Ramos (cell line): ENCODE measurements at regions not wholly inside any gene's neighbourhood (a gene's known extent, or its start where the extent isn't known, plus 50 kb on each side); places are given as distances from the start of the nearest gene placed in this dataset.
"Not testable (repeated sequence)": the region's sequence is repeated elsewhere in the genome, so short reads cannot be mapped to it uniquely, and the experiment has no call there.

Experiments
- in situ Hi-C: fragments of 300-500 bp; cut with MboI; formaldehyde crosslinking; loops from one replicate; pipeline ENCODE4 v1.14.3; 2022; ENCODE audit warnings: low sequenced_read_pairs; ENCODE audit not compliant: unreplicated experiment

DNA sequence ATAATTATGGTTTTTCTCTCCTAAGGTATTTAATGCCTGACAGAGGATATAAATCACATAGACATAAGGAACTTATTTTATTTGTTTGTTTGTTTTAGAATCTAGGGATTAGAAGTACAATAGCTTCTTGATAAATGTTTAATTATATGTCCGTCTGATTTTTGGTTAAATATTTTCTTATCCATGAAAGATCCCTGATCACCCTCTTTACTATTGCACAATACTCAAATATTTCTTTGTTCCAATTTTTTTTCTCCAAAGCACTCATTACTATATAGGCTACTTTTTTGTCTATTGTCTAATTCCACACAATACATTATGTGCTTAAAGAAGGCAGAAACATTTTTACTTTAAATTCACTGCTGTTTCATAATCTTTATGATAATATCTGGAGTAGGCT is 875.8 kb downstream of the TDRD15 start:
- in situ Hi-C loops = no loop called here

DNA sequence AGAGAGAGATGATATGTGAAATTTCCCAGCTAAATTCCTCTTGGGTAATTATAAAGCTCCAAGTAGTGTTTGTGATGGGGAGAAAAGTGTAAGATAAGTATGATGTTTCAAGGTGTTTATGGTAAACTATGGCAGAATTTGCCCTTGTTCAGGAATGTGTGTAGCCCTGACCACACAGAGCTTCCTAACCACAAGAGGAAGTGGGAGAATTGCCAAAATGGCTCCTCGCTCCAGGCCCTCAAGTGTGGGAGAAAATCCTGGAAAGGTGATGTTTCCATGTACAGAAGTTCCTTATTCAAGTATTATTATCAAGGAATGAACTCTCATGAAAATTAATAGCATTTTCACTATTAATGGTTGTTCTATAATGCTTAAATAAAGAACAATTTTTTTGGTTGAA is 878.3 kb downstream of the TDRD15 start:
- in situ Hi-C loops = no loop called here

DNA sequence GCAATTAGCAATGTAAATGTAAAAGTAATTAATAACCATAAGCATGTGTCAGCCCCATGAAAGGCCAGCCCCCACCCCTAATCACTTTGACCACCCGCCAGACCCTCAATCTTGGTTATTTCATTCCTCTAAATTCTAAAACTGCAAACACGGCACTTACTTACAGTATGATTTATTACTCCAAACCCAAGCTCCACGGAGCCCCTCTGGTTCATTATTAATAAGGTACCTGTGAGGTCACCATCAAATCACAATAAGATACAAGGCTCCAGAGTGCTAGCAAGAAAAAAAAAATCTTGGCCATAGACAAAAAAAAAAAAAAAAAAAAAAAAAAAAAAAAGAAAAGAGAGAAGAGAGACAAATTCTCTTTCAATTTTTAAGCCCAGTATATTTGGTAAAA is 879.5 kb downstream of the TDRD15 start:
- in situ Hi-C loops = no loop called here

DNA sequence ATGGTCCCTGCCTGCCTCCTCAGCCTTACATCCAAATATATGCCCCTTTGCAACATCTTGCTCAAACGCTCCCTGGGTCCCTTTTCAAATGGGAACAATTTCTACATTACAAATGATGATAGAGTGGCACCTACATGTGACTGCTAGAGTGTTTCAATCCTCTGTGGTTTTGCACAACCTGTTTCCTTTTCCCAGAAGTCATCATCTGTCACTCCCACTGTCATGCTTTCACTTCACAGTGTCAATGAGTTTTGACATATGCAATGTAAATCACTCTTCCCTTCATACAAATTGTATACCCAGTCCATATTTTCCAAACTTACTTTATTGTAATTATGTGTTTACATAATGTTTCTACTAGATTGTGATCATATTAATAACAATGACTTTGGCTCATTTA is 887.3 kb downstream of the TDRD15 start:
- in situ Hi-C loops = no loop called here

DNA sequence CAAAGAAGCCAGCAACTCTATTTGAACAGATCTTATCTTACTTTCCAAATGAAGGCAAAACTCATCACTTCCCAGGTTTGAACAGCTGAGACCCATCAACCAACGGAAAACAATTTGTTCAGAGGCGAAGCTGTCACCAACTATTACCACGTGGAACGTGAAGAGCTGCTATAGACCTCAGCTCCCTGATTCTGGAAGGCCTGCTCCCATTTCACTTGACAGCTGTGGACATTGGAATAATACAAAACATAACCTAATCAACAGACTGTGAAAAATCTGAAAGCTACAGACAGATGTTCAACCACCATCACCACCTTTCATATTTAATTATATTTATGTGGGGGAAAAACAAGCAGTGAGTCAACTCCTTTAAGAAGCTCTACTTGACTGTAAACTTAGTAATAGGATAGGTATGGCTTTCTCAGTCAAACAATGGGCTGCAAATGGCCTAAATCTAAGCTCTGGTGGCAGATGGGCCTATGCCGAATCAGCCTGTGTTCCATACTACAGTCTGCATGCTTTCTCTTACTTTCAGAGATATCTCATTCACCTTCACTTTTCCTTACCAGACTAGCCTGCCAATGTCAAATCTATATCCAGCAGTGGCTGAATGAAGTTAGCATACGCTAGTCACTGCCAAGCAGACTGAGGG is 896.4 kb downstream of the TDRD15 start:
- in situ Hi-C loops = no loop called here

DNA sequence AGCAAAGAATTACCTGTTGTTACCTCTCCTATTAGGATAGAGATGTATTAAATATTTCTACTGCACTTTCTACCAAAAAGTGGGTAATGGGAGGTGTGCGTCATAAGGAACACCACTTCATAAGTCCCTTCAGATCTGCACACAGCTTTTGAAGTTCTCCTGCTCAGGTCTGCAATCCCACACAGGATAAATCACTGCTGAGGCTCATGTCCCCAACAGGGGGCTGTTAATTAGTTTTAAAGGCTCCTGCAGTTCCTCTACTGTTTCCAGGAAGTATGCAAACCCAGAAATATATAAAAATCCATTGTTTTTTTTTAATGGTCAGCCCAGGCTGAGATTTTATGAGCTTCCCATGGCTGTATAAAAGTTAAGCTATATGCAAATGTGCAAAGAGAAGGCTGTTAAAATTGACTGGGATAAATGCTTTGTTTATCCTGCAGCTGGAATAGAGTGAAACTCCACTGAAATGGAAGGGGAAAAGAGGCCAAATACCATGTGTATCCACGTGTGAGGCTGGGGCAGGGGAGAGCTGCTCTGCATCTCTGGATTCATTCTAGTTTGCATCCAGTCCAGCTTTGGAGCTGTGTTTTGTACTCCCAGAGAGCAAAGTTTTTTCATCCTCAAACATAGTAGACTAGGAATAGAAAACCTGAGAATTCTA is 903.7 kb downstream of the TDRD15 start:
- in situ Hi-C loops = no loop called here

DNA sequence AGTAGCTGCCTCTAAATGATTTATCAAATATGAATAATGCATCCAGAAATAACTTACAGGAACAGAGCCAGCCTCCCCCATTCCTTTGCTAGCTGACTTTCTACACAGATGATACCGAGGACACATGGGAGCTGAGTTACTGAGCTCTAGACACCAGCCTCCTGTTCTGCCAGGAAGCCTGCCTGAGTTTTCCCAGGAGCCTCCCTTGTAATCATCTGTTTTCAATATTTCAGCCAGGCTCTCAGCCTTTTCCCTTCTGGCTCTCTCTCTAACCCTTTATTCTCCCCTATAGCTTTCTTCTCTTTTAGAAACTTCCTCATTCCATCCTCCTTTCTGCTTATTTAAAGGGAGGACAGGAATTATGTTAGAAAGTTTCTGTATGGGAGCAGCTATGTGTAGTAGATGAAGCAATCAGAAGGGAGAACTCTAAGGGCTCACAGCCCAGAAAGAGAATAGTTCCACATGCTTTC is 911.6 kb downstream of the TDRD15 start:
- in situ Hi-C loops = no loop called here

DNA sequence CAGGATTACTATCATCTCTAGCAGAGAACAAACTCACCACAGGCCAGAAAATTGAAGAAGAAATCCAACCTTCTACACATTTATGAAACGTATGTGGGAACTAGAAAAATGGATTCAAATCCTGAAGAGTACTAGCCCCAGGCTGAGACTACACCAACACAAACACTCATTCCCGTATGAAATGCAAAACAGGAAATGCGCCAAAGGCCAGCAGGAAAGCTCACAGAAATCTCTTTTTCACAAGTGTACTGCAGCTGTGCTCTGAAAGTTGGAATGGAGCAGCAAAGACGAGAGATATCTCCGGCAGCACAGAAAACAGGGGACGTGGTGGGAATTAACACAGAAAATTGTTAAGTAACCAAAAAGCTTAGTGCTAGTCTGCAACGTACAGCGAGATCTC is 913.5 kb downstream of the TDRD15 start:
- in situ Hi-C loops = no loop called here

DNA sequence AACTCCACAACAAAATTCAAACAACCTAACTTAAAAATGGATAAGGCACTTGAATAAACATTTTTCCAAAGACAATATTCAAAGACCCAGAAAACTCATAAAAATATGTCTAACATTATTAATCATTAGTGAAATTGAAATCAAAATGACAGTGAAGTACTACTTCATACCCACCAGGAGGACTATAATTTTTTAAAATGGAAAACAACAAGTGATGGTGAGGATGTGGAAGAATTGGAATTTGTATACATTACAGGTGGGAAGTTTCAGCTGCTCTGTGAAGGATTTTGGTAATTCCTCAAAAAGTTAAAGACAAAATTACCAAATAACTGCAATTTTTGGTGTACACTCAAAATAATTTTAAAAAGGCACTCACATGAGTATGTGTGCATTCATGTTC is 920.0 kb downstream of the TDRD15 start:
- in situ Hi-C loops = no loop called here

DNA sequence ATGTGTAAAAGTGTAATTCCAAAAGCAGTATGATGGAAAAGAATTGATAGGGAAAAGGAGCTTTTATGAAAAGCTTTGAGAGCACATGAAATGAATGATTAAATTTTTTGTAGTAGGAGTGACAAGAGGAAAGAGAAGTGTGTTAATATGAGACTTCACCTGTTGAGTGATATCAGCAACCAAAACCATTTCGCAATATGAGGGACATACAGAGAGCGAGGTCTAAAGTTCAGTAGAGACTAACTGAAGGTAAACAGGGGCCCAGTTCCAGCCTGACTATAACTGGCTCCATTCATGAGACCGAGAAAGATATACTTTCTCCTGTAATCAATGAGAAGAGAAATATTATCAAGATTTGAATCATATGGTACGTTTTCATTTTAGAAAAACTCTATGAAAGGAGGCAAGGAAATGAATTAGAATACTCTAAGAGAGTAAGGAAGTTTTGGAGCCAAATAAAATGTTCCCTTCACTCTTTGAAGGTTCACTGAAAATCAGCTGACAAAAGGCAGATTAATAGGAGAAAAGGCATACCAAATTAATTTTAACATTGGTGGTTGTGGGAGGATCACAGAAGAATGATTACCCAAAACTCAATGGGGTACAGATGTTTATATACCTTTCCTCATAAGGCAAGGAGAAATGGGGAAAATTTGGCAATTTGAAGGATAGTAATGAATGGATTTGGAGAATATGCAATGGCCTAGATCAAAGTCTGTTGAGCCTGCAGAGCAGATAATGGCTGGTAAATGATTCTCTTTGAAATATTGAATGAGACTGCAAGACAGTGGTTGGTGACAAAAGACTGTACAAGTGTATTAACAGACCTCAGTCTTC is 932.2 kb downstream of the TDRD15 start:
- in situ Hi-C loops = no loop called here

DNA sequence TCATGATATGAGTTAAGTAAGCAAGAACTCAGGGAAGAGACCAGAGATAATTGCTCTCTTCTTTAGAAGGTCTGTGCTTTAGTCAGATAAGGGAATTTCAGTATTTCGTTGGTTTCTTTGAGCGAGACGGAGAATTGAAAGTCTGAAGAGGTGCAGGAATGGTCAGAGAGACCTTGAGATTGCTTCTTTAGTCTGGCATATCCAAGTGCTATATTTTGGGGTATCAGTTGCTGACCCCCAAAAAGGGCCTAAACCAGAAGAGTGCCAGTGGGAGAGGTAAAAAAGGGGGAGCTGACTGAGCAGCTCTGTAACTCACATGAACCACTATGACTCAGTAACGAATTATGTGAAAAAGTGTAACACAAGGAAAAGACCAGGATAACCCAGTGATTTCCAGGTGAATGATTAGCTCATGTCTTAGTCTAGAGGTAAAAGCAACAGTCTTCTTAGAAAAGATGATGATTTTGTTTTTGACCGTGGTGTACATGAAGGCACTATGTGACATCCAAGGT is 932.9 kb downstream of the TDRD15 start:
- in situ Hi-C loops = no loop called here

DNA sequence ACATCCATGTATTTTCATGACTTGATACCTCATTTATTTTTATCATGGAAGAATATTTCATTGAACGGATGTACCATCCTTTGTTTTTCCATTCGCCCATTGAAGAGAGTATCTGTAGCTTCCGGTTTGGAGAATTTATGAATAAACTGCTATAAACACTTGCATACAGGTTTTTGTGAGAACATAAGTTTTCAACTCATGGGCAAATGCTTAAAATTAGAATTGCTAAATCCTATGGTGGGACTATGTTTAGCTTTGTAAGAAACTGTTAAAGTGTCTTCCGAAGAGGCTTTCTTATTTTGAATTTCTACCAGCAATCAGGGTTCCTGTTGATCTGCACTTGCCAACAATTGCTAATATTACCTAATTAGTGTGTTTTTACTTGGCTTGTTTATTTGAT is 938.9 kb downstream of the TDRD15 start:
- in situ Hi-C loops = no loop called here

DNA sequence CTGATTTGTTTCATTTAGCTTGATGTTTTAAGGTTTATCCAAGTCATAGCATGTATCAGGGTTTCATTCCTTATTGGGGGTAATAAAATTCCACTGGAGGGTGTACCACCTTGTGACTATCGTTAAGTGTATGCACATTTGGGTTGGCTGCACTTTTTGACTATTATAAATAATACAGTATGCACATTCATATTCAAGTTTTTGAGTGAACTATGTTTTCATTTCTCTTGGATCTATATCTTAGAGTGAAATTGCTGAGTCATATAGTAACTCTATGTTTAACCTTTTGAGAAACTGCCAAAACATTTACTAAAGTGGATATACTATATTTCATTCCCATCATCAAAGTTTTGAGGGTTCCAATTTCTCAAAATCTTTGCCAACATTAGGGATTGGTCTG is 952.7 kb downstream of the TDRD15 start:
- in situ Hi-C loops = no loop called here

DNA sequence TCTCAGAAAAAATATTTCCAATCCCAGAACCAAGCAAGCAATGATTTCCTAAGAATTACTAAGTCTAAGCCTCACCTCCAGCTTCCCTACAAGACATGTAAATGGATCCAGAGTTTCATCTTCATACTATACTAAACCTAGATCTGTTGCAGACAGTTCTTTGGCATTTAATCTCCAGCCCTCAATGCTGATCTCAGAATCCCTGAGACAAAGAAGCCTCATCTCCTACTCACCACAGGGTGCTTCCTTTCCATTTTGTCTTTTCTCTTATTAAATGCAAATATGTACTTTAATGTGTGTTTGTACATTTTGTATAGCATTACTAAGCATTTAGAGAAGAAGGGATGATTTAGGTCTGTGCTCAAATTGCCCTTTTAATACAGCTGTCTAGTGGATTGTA is 954.9 kb downstream of the TDRD15 start:
- in situ Hi-C loops = no loop called here

DNA sequence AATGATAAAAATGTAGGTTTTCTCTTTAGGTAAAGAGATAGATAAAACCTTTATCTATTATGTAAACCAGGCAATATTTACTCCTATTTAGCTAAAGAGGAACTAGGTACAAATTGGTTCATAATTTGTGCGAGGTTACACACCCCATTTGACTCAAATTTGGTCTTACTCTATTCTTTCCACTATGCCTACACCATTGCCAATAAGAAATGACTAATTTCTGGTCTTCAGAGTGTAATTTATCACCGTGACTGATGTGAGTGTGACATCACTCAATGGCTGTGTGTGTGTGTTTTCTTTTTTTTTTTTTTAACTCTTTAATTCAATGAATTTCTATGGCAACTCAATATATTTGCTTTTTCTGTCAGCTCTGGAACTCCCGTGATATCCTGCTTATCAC is 955.8 kb downstream of the TDRD15 start:
- in situ Hi-C loops = no loop called here

DNA sequence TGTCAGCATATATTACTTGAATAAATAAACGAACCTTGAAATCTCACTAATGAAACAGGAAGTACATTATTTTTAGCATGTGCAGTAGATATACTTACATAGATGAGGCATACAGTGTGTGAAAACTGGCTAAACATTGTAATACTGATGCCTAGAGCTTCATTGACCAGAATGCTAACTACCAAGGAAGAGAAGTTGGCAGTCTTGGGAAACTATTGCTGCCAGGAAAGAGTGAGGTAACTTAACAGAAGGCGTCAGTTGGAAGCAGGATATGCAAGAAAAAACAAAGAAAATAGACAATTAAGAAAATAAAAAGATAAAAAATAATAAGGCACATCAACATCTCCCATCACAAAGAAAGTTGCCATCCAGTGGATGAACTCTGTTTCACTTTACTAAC is 963.0 kb downstream of the TDRD15 start:
- in situ Hi-C loops = no loop called here

DNA sequence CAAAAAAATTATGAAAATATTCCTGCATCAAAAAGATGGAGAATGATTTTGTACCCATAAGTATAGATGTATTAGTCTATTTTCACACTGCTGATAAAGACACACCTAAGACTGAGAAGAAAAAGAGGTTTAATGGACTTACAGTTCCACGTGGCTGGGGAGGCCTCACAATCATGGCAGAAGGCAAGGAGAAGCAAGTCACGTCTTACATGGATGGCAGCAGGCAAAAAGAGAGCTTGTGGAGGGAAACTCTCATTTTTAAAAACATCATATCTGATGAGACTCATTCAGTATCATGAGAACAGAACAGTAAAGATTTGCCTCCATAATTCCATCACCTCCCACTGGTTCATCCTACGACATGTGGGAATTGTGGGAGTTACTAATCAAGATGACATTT is 979.8 kb downstream of the TDRD15 start:
- in situ Hi-C loops = not testable (repeated sequence)

DNA sequence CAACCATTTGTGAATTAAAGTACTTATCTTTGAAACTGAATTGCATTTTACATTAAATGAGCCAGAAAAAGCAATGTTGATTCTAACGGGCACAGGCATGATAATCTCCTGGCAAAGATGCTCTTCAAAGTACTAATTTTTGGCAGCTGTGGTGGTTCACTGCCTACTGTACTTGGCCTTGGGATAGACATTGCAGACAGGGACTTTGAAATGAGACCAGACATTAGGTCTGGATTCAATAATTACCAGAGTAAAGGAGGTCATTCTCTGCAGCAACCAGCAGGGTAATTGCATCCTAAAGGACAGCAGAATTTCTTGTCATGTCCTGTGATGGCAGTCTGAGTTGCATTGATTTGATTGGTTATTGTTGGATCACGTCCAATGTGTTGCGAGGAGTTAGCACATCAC is 986.5 kb downstream of the TDRD15 start:
- in situ Hi-C loops = no loop called here

DNA sequence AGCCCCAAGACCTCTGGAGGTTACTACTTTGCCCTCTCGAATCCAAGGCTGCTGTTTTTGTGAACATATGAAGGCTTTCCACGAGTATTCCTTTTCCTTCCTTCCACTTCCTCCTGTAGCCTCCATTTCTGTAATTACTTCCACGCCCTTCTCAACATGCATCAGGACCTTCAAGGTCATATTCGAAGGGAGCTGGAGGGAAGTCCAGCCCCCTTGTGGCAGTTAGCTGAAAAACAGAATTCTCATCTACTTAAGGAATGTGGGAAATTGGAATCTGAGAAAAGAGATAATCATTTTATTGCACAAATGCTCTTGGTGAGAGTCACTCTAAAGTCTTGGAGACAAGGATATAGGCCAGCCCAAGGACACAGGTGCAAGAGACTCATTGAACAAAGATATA is 1000.2 kb downstream of the TDRD15 start:
- in situ Hi-C loops = no loop called here

DNA sequence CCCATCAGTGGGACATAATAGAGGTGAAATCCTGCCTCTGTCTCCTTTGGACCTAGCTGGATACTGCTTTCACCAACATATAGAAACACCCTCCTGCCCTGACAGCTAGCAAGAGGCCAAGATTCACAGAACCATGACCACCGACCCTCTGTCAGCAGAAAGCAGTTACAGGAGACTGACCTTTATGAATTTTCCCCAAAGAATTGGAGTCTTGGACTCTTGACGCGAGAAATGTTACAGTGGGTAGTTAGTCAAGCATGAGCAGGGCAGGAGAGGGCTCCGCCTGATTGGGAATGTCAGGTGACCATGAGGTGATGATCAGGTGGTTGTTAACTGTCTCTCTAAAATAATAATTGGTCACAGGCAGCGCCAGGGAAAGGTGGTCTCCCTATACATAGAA is 1002.3 kb downstream of the TDRD15 start:
- in situ Hi-C loops = no loop called here

DNA sequence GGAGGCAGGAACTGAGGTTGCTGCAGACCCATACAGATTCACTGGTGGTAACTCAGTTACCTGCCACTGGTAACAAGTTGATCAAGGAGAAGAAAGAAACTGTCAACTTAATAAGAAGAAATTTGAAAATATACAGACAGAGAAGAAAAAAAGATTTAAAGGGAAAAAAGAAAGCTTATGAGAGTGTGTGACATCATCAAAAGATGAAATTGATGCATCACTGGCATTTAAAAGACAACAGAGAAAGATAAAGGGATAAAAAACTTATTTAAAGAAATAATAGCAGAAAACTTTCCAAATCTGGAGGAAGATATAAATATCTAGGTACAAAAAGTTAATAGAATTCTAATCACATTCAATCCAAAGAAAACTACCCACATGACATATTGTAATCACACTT is 1003.2 kb downstream of the TDRD15 start:
- in situ Hi-C loops = no loop called here
